ENCODE measurements at regions not wholly inside any gene's neighbourhood (a gene's known extent, or its start where the extent isn't known, plus 50 kb on each side); places are given as distances from the start of the nearest gene placed in this dataset.

GRCh38 chr4:100060765-100061416 lies 110.8 kb upstream of the H2AZ1 start:
- no TSS peak for BruUV-seq (replicated peaks)
- intact Hi-C loops (cut with micrococcal nuclease; ENCODE audit: unreplicated experiment), result no loop called here
- Histone ChIP-seq H3K36me3 (ENCODE audit: low read depth) (no peaks in the 10 kb centered on the region), H3K4me1 (replicated peaks; ENCODE audit: insufficient read depth) (no peaks in the 10 kb centered on the region), H2AFZ (no peak overlapping the region), H3K4me3 (no peak overlapping the region), H3K9me2 (ENCODE audit: insufficient read depth) (no peaks in the 10 kb centered on the region), H4K20me1 (ENCODE audit: insufficient read depth) (no peaks in the 10 kb centered on the region), H3K4me2 (no peak overlapping the region), H3K27ac (no peak overlapping the region), H3K9me3 (ENCODE audit: insufficient read depth, low read depth) (no peaks in the 10 kb centered on the region), H3K27me3 (ENCODE audit: insufficient read depth, low read depth) (no peaks in the 10 kb centered on the region), H3K79me2 (ENCODE audit: low read depth) (no peaks in the 10 kb centered on the region), H3F3A (ENCODE audit: insufficient read depth, low read depth) (0 out of 2 replicates have a peak, but pooled peaks cover 3% of the 10 kb centered on the region)
- CTCF ChIA-PET, result no interaction called here
- DNase-seq, result no peak
- TF ChIP-seq CTCF (conservative IDR thresholded peaks at IDR 0.05), result no peak
- TF ChIP-seq EZH2 (IDR thresholded peaks at IDR 0.05; ENCODE audit: low read depth), result no peak
- POLR2A ChIA-PET (ENCODE audit: unreplicated experiment), result no interaction called here

GRCh38 chr4:100059467-100059866 lies 109.4 kb upstream of the H2AZ1 start:
- Histone ChIP-seq H3F3A (ENCODE audit: insufficient read depth, low read depth) (0 out of 2 replicates have a peak, but pooled peaks cover 3% of the 10 kb centered on the region), H3K27me3 (ENCODE audit: insufficient read depth, low read depth) (no peaks in the 10 kb centered on the region), H3K4me1 (replicated peaks; ENCODE audit: insufficient read depth) (no peaks in the 10 kb centered on the region), H3K4me3 (no peak overlapping the region), H4K20me1 (ENCODE audit: insufficient read depth) (no peaks in the 10 kb centered on the region), H3K9me2 (ENCODE audit: insufficient read depth) (no peaks in the 10 kb centered on the region), H3K79me2 (ENCODE audit: low read depth) (no peaks in the 10 kb centered on the region), H3K36me3 (ENCODE audit: low read depth) (no peaks in the 10 kb centered on the region), H2AFZ (no peak overlapping the region), H3K4me2 (no peak overlapping the region), H3K27ac (no peak overlapping the region), H3K9me3 (ENCODE audit: insufficient read depth, low read depth) (no peaks in the 10 kb centered on the region)
- ChIA-PET CTCF (no interaction called here), POLR2A (ENCODE audit: unreplicated experiment) (no interaction called here)
- DNase-seq, result no peak
- no TSS peak for BruUV-seq (replicated peaks)
- TF ChIP-seq CTCF (conservative IDR thresholded peaks at IDR 0.05), result no peak
- no peak for TF ChIP-seq EZH2 (IDR thresholded peaks at IDR 0.05; ENCODE audit: low read depth)
- intact Hi-C loops (cut with micrococcal nuclease; ENCODE audit: unreplicated experiment), result no loop called here

GRCh38 chr4:100056701-100057100 lies 106.6 kb upstream of the H2AZ1 start:
- Histone ChIP-seq H3K79me2 (ENCODE audit: low read depth) (no peaks in the 10 kb centered on the region), H3K27ac (no peak overlapping the region), H2AFZ (no peak overlapping the region), H3K9me3 (ENCODE audit: insufficient read depth, low read depth) (no peaks in the 10 kb centered on the region), H3F3A (ENCODE audit: insufficient read depth, low read depth) (no peaks in the 10 kb centered on the region), H3K4me3 (no peak overlapping the region), H3K36me3 (ENCODE audit: low read depth) (no peaks in the 10 kb centered on the region), H3K4me2 (no peak overlapping the region), H3K4me1 (replicated peaks; ENCODE audit: insufficient read depth) (no peaks in the 10 kb centered on the region), H4K20me1 (ENCODE audit: insufficient read depth) (no peaks in the 10 kb centered on the region), H3K9me2 (ENCODE audit: insufficient read depth) (no peaks in the 10 kb centered on the region), H3K27me3 (ENCODE audit: insufficient read depth, low read depth) (no peaks in the 10 kb centered on the region)
- ChIA-PET POLR2A (ENCODE audit: unreplicated experiment) (no interaction called here), CTCF (no interaction called here)
- TF ChIP-seq CTCF (conservative IDR thresholded peaks at IDR 0.05), result no peak
- no peak for TF ChIP-seq EZH2 (IDR thresholded peaks at IDR 0.05; ENCODE audit: low read depth)
- no TSS peak for BruUV-seq (replicated peaks)
- DNase-seq, result no peak
- intact Hi-C loops (cut with micrococcal nuclease; ENCODE audit: unreplicated experiment), result no loop called here
